SU-DHL-6 (cell line): ENCODE measurements at regions not wholly inside any gene's neighbourhood (a gene's known extent, or its start where the extent isn't known, plus 50 kb on each side); places are given as distances from the start of the nearest gene placed in this dataset.

Experiments
- CTCF ChIP-seq: fragments of 200-600 bp; sonication (generic); IDR thresholded peaks from one replicate; pipeline ENCODE4 v1.5.1; 2017; ENCODE audit warnings: antibody characterized with exemption, mild to moderate bottlenecking, low read length, moderate library complexity; ENCODE audit not compliant: insufficient read depth, poor library complexity, severe bottlenecking
- EZH2phosphoT487 ChIP-seq: fragments of 200-600 bp; sonication (generic), shearing (Covaris generic); conservative IDR thresholded peaks from 2 replicates; pipeline ENCODE4 v1.6.1; 2018; ENCODE audit warnings: mild to moderate bottlenecking, antibody characterized with exemption, low read length, moderate library complexity, mixed read lengths

DNA sequence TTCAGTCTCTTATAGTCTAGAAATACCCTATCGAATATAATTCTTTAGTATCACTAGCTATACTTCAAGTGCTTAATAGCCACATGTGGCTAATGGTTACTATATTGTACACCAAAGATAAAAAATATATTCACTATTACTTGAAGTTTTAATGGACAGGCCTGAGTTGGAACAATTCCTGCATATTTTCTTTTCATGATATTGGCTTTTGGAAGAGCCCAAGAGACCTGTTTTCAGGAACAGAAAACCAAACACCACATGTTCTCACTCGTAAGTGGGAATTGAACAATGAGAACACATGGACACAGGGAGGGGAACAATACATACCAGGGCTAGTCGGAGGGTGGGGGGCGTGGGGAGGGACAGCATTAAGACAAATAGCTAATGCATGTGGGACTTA, 334.4 kb upstream of the TRIB2 start:
- TF ChIP-seq CTCF (no peak), EZH2phosphoT487 (no peak)
